ENCODE measurements at regions not wholly inside any gene's neighbourhood (a gene's known extent, or its start where the extent isn't known, plus 50 kb on each side); places are given as distances from the start of the nearest gene placed in this dataset.

- H3K4me1 ChIP-seq, result peaks cover 7% of the 10 kb centered on the region
- H3K4me3 ChIP-seq, result no peak overlapping the region
- H3K27ac ChIP-seq, result no peak overlapping the region
- no peaks in the 10 kb centered on the region for H3K27me3 ChIP-seq
- H3K4me2 ChIP-seq, result no peak overlapping the region
- no peak for TF ChIP-seq Cebpa-rat (IDR thresholded peaks at IDR 0.05)
- no peak overlapping the region for H3K9ac ChIP-seq
- H4K20me1 ChIP-seq, result no peaks in the 10 kb centered on the region
- no peaks in the 10 kb centered on the region for H3K36me3 ChIP-seq
- H3K9me3 ChIP-seq, result no peaks in the 10 kb centered on the region
Observed at GRCh38 chr5:31137676-31138075, 55.8 kb upstream of the CDH6 start.

DNA sequence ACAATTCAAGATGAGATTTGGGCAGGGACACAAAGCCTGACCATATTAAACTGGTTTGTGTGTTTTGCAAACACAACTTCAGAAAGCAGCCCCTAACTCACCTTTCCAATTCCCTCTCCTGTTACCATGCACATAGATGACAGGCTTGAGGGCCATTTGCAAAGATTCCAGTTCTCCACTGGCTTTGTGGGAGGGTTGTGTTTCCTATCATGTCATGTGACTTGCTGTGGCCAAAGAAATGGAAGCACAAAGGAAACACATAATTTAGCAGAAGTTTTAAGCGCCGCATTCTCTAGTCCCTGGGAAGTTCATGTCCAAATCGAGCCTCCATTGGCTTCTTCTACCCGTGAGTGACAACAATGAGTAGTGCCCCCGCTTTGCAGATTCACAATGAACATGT, 57.9 kb upstream of the CDH6 start:
- no peaks in the 10 kb centered on the region for H3K27me3 ChIP-seq
- H3K4me1 ChIP-seq, result peaks cover 13% of the 10 kb centered on the region
- no peak overlapping the region for H3K4me2 ChIP-seq
- H3K9me3 ChIP-seq, result no peaks in the 10 kb centered on the region
- no peak for TF ChIP-seq Cebpa-rat (IDR thresholded peaks at IDR 0.05)
- H3K27ac ChIP-seq, result no peak overlapping the region
- no peak overlapping the region for H3K4me3 ChIP-seq
- no peak overlapping the region for H3K9ac ChIP-seq
- no peaks in the 10 kb centered on the region for H4K20me1 ChIP-seq
- no peaks in the 10 kb centered on the region for H3K36me3 ChIP-seq

DNA sequence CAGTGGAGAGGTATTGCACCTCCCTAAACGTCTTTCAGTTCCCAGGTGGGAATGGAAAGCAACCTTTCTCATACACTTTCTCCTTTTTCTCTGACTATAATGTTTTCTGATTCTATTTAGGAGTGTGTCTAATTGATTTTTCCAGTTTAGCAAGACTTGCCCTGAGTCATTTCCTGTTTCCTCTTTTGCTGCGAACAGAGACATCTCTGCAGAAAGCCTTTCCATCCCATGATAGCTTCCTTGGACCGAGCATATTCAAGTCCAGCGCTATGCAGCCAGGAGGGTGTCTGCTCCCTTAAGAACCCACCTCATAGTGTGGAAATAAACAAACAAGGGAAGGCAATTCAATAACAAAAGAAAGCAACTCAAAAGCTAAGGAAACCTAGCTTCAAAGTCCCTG, 60.0 kb upstream of the CDH6 start:
- TF ChIP-seq Cebpa-rat (IDR thresholded peaks at IDR 0.05), result no peak
- peak overlapping the region; percentile 26; the same call in 1 of the 2 replicates for H3K4me2 ChIP-seq
- no peaks in the 10 kb centered on the region for H3K36me3 ChIP-seq
- no peaks in the 10 kb centered on the region for H3K9me3 ChIP-seq
- no peak overlapping the region for H3K4me3 ChIP-seq
- H3K27ac ChIP-seq, result no peak overlapping the region
- no peaks in the 10 kb centered on the region for H4K20me1 ChIP-seq
- H3K27me3 ChIP-seq, result no peaks in the 10 kb centered on the region
- H3K4me1 ChIP-seq, result peaks cover 13% of the 10 kb centered on the region
- H3K9ac ChIP-seq, result no peak overlapping the region

DNA sequence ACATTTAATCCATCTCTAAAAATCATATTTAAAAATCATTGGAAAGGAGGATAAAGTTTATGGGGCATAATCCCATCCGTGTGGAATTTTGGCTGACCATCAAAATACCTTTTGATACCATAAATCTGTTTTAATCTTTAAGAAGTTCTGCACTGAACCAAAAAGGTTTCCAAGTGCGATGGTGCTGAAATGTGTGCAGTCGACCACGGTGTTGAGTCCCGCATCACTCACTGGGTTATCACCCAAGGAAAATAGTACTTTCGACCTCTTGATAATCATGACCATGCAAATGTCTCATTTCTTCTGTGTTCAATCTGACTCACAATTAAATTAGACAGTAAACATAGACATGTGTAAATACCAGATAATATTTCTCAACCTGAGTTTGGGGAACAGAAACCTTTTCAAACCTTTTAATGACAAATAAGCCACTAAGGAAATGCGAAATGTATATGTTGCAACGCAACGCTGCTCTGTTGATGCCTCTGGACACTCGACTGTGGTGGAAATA, 62.0 kb upstream of the CDH6 start:
- Histone ChIP-seq H3K4me1 (peaks cover 13% of the 10 kb centered on the region), H3K27me3 (no peaks in the 10 kb centered on the region), H3K4me3 (no peak overlapping the region), H3K4me2 (no peak overlapping the region), H3K36me3 (no peaks in the 10 kb centered on the region), H3K9me3 (no peaks in the 10 kb centered on the region), H3K9ac (no peak overlapping the region), H4K20me1 (no peaks in the 10 kb centered on the region), H3K27ac (no peak overlapping the region)
- TF ChIP-seq Cebpa-rat (IDR thresholded peaks at IDR 0.05), result no peak

- H3K9me3 ChIP-seq, result no peaks in the 10 kb centered on the region
- no peaks in the 10 kb centered on the region for H3K36me3 ChIP-seq
- H3K4me2 ChIP-seq, result no peak overlapping the region
- H3K27me3 ChIP-seq, result no peaks in the 10 kb centered on the region
- no peak overlapping the region for H3K9ac ChIP-seq
- H3K4me1 ChIP-seq, result peaks cover 13% of the 10 kb centered on the region
- no peak overlapping the region for H3K27ac ChIP-seq
- no peak for TF ChIP-seq Cebpa-rat (IDR thresholded peaks at IDR 0.05)
- H3K4me3 ChIP-seq, result no peak overlapping the region
- H4K20me1 ChIP-seq, result no peaks in the 10 kb centered on the region
Observed at GRCh38 chr5:31130676-31131075, 62.8 kb upstream of the CDH6 start.

GRCh38 chr5:31124651-31125305, 68.7 kb upstream of the CDH6 start:
- TF ChIP-seq Cebpa-rat (IDR thresholded peaks at IDR 0.05), result no peak
- Histone ChIP-seq H3K9me3 (no peaks in the 10 kb centered on the region), H3K36me3 (no peaks in the 10 kb centered on the region), H3K4me3 (no peak overlapping the region), H3K4me1 (no peaks in the 10 kb centered on the region), H3K4me2 (no peak overlapping the region), H3K27ac (no peak overlapping the region), H3K27me3 (no peaks in the 10 kb centered on the region), H4K20me1 (no peaks in the 10 kb centered on the region), H3K9ac (no peak overlapping the region)

DNA sequence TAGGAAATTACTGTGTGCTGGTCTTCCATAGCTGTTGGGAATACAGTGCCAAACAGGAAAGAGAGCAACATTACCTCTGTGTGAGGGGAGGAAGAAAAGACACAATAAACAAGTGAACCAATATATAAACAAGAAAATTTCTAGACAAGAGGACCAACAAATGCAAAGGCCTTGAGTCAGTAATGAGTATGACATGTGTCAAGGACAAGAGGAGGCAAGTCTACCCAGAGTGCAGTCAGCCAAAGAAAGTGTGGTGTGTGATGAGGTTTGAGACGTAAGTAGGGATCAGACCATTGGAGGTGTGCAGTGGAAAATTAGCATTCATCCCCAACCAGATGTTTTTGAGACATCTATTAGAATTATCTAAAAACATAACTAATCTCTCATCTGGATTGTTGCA, 69.5 kb upstream of the CDH6 start:
- Histone ChIP-seq H3K4me2 (no peak overlapping the region), H4K20me1 (no peaks in the 10 kb centered on the region), H3K27me3 (no peaks in the 10 kb centered on the region), H3K9ac (no peak overlapping the region), H3K9me3 (no peaks in the 10 kb centered on the region), H3K4me3 (no peak overlapping the region), H3K36me3 (no peaks in the 10 kb centered on the region), H3K4me1 (no peaks in the 10 kb centered on the region), H3K27ac (no peak overlapping the region)
- TF ChIP-seq Cebpa-rat (IDR thresholded peaks at IDR 0.05), result no peak

GRCh38 chr5:31122998-31123951, 70.2 kb upstream of the CDH6 start:
- H3K9me3 ChIP-seq, result no peaks in the 10 kb centered on the region
- no peak overlapping the region for H3K4me3 ChIP-seq
- no peaks in the 10 kb centered on the region for H3K4me1 ChIP-seq
- H3K27ac ChIP-seq, result no peak overlapping the region
- H3K9ac ChIP-seq, result no peak overlapping the region
- H4K20me1 ChIP-seq, result no peaks in the 10 kb centered on the region
- H3K27me3 ChIP-seq, result no peaks in the 10 kb centered on the region
- no peak for TF ChIP-seq Cebpa-rat (IDR thresholded peaks at IDR 0.05)
- H3K4me2 ChIP-seq, result no peak overlapping the region
- no peaks in the 10 kb centered on the region for H3K36me3 ChIP-seq

DNA sequence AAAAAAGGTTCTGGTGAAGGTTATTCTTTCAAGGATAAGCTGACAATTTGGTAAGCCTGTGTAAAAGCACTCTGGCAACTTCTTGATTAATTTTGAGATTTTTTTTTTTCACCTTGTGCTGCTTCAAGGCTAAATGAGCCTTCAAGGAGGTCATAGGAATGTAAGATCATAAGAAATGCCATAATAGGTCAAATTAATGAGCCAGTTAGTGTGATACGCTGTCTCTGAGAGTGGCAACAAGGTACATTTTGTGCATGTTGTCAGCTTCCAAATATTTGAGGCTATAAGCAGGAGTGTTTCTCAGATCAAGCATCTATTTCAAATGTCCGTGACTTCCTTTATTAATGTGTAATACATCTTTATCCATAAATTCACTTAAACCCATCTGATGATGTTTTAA, 72.3 kb upstream of the CDH6 start:
- Histone ChIP-seq H3K4me2 (no peak overlapping the region), H3K36me3 (no peaks in the 10 kb centered on the region), H3K4me1 (no peaks in the 10 kb centered on the region), H3K9ac (no peak overlapping the region), H3K4me3 (no peak overlapping the region), H3K27me3 (no peaks in the 10 kb centered on the region), H3K27ac (no peak overlapping the region), H3K9me3 (no peaks in the 10 kb centered on the region), H4K20me1 (no peaks in the 10 kb centered on the region)
- TF ChIP-seq Cebpa-rat (IDR thresholded peaks at IDR 0.05), result no peak

- Histone ChIP-seq H4K20me1 (no peaks in the 10 kb centered on the region), H3K27ac (no peak overlapping the region), H3K9ac (no peak overlapping the region), H3K4me1 (no peaks in the 10 kb centered on the region), H3K9me3 (no peaks in the 10 kb centered on the region), H3K4me2 (no peak overlapping the region), H3K36me3 (no peaks in the 10 kb centered on the region), H3K4me3 (no peak overlapping the region), H3K27me3 (no peaks in the 10 kb centered on the region)
- no peak for TF ChIP-seq Cebpa-rat (IDR thresholded peaks at IDR 0.05)
Observed at GRCh38 chr5:31120642-31120948, 72.9 kb upstream of the CDH6 start.

Data from BLaER1 (cell line).